ENCODE measurements at regions not wholly inside any gene's neighbourhood (a gene's known extent, or its start where the extent isn't known, plus 50 kb on each side); places are given as distances from the start of the nearest gene placed in this dataset.

- TF ChIP-seq CTCF (IDR thresholded peaks at IDR 0.05; ENCODE audit: control extremely low read depth, extremely low read depth, low read depth, missing control alignments): no peak
- ChIA-PET CTCF (interaction anchor here (1.0 kb wide), 1 partner anchor 9 kb away, joined by 4 read pairs; no protein-coding TSS in a partner anchor), POLR2A (no interaction called here)
- DNase-seq (ENCODE audit: extremely low spot score): no peak
Observed at GRCh38 chr4:28385801-28386200, 1525.2 kb downstream of the STIM2 start.

DNA sequence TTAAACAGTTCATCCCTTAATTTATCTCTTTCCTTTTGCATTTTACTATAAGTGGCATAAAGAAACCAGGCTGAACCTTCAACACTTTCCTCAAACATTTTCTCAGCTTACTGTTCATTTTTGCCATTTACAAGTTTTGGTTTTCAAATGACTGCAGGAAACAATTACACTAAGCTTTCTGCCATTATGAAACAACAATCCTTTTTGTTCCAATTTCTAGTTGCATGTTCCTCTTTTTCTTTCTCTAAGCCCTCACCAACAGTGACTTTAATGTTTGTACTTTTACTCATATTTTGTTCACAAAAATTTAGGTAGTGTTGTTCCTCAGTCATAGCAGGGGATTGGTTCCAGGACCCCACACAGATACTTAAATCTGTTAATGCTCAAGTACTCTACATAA is 1526.1 kb downstream of the STIM2 start:
- ChIA-PET CTCF (no interaction called here), POLR2A (no interaction called here)
- TF ChIP-seq CTCF (IDR thresholded peaks at IDR 0.05; ENCODE audit: control extremely low read depth, extremely low read depth, low read depth, missing control alignments): no peak
- DNase-seq (ENCODE audit: extremely low spot score): no peak

GRCh38 chr4:28388471-28388870 is 1527.8 kb downstream of the STIM2 start:
- no peak for TF ChIP-seq CTCF (IDR thresholded peaks at IDR 0.05; ENCODE audit: control extremely low read depth, extremely low read depth, low read depth, missing control alignments)
- CTCF ChIA-PET: no interaction called here
- no peak for DNase-seq (ENCODE audit: extremely low spot score)
- POLR2A ChIA-PET: no interaction called here

DNA sequence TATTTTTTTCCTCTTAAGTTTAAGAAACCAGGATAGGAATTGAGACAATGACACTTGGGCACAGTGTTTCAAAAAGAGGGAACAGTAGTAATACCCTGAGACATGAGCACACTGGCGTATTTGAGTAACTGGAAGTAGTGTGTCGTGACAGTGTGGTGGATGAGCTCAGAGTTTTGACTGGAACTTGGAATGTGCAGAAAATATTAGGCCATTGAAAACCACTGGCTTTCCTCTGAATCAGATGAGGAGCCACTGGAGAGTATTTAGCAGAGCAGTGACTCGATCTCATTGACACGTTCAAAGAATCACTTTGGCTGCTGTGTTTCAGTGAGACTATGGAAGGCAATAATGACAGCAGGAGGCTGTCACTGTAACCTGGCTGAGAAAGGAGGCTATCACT is 1531.2 kb downstream of the STIM2 start:
- no peak for TF ChIP-seq CTCF (IDR thresholded peaks at IDR 0.05; ENCODE audit: control extremely low read depth, extremely low read depth, low read depth, missing control alignments)
- DNase-seq (ENCODE audit: extremely low spot score): no peak
- CTCF ChIA-PET: interaction anchor here (1.0 kb wide), 1 partner anchor 11 kb away, joined by 3 read pairs; no protein-coding TSS in a partner anchor
- POLR2A ChIA-PET: no interaction called here

- no peak for TF ChIP-seq CTCF (IDR thresholded peaks at IDR 0.05; ENCODE audit: control extremely low read depth, extremely low read depth, low read depth, missing control alignments)
- ChIA-PET CTCF (no interaction called here), POLR2A (no interaction called here)
- no peak for DNase-seq (ENCODE audit: extremely low spot score)
Observed at GRCh38 chr4:28402751-28403150, 1542.1 kb downstream of the STIM2 start.

GRCh38 chr4:28421221-28421620 is 1560.6 kb downstream of the STIM2 start:
- ChIA-PET POLR2A (no interaction called here), CTCF (no interaction called here)
- TF ChIP-seq CTCF (IDR thresholded peaks at IDR 0.05; ENCODE audit: control extremely low read depth, extremely low read depth, low read depth, missing control alignments): no peak
- DNase-seq (ENCODE audit: extremely low spot score): no peak

DNA sequence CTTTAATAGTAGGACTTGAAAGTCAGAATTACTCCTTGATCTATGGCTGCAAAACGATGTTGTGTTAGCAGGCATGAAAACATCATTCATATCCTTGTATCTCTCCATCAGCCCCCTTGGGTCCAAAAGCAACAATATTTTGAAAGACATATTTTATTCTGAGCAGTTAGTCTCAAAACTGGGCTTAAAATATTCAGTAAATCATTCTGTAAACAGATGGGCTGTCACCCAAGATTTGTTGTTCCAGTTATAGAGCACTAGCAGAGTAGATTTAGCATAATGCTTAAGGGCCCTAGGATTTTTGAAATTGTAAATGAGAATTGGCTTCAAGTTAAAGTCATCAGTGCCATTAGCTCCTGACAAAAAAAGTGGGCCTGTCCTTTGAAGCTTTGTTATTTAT is 1565.6 kb downstream of the STIM2 start:
- no peak for TF ChIP-seq CTCF (IDR thresholded peaks at IDR 0.05; ENCODE audit: control extremely low read depth, extremely low read depth, low read depth, missing control alignments)
- no peak for DNase-seq (ENCODE audit: extremely low spot score)
- ChIA-PET CTCF (no interaction called here), POLR2A (no interaction called here)
